Activated CD4-positive, alpha-beta T cell treated with anti-CD3 and anti-CD28 coated beads, Interleukin-2, amount 50 U/mL, for 48 hours (primary cell): ENCODE measurements at regions not wholly inside any gene's neighbourhood (a gene's known extent, or its start where the extent isn't known, plus 50 kb on each side); places are given as distances from the start of the nearest gene placed in this dataset.

Experiments
- DNase-seq, 2 experiments: peaks; one replicate each; pipeline ENCODE4 v3.0.0-alpha.2; 2020

DNA sequence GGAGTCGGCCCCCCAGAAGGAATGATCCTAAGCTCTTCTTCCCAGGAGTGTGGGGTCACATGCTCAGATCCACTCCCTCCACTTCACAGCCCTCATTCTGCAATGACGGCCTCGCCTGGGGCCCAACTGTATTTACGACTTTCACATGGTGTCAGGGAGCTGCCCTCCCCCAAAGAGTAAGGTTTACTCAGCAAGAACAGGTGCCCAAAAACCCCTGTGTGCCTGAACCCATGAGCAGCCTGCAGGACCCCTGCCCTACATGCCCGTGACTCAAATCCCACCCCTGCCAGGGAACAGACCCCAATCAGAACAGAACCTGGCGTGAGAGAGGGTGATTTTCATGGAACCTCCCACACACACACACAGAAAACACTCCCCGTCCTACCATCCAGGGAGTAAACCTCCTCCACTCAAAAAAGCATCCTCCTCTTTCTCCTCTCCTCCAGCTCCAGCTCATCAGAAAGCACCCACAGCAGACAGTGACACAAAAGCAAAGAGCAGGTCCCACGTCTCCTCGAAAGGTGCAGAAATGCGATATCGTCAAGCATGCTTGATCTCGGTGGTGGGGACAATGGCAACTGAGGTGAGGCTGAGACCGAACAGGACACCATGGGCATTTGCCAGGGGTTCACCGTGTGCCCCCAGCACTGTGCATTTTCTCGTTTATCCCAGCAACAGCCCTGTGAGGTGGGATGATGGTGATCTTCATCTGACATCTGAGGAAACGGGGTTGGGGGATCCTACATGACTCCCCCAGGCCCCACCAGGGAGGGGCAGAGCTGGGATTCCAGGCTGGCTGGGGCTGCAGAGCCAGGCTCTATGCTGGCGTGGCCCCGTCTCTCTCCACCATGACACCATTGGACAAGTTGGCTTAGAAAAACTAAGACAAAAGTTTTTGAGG, 397.9 kb downstream of the NPHP4 start:
- DNase-seq, result no peak

DNA sequence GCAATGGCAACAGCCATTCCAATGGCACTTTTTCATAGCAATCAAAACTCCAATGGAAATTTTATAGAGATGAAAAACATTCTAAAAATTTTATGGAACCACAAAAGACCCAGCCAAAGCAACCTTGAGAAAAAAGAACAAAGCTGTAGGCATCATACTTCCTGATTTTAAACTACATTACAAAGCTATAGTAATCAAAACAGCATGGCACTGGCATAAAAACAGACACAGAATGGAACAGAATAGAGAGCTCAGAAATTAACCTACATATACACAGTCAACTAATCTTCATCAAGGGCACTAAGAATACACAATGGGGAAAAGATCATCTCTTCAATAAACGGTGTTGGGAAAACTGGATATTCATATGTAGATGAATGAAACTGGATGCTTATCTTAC, 401.5 kb downstream of the NPHP4 start:
- DNase-seq, result no peak

DNA sequence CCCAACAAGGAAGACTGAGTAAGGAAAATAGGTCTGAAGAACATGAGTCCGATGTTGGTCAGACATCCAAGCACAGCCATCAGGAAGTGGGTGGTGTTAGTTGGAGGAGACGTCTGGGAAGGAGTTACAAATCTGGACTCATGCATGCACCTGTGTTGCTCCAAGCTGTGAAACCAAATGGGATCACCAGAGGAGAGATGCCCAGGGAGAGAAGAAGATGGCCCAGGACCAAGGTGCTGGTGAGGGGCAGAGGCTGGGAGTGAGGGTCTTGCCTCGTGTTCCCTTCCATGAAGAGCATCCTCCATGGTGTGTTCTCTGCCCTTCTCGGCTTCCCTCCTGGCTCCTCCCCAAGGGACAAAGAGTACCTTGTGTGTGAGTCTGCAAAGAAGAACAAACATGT, 405.6 kb downstream of the NPHP4 start:
- DNase-seq, result no peak

DNA sequence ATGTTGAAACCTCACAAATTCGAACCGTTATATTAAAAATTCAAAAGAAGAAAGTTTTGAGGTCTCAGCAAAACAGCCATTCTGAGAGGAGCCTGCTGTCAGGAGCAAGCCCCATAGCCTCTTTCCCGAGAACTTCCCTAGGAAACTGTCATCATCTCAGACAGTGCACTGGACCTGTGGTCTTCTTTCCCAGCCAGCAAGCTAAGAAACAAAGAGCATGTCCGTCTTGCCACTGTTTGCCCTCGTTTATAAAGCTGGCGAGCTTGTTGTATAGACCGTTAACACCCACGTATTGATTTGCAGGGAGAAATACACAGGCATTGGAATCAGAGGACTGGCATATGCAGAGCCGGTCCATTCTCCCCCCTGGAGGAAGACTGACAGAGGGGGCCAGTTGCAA, 407.0 kb downstream of the NPHP4 start:
- no peak for DNase-seq

DNA sequence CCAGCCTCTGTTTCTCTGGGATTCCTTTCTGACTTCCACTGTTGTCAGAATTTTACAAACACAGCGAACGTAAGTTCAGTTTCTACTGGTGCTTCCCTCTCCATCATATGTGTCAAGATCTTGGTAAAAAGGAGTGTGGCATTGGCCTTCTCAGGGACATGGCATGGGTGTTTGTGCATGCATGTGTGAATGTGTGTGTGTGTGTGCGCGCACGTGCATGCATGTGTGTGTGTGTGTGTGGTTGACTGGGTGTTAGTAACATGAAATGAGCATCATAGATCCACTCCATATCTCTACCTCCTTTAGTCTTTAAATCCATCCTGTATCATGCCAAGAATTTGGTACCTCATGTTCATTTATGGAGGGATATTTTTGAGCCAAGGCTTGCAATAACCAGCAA, 411.3 kb downstream of the NPHP4 start:
- no peak for DNase-seq

DNA sequence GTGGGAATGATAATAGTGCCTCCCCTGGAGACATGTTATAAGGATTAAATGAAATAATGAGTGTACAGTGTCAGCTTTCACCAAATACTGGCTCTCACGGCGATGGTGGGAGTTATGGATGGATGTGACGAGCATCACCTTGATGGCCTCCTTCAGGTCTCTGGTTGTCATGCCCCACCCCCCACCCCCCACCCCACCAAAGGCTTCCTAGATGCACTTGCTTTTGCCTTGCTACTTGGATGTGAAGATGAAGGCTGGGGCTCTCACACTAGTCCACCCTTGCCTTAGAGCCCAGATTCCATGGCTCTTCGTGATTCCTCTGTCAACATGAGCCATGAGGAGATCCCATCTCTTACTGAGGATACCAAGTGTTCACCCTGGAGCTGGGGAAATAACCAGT, 412.3 kb downstream of the NPHP4 start:
- no peak for DNase-seq

DNA sequence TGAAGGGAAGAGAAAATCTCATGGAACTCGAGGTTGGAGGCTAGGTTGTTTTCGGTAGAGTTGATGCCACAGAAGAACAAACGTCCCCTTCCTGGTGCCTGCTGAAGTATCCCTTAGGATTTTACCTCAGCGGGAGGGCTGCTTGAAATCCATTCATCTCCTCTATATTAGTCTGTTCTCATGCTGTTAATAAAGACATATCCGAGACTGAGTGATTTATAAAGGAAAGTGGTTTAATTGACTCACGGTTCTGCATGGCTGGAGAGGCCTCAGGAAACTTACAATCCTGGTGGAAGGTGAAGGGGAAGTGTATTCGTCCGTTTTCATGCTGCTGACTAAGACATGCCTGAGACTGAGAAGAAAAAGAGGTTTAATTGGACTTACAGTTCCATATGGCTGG, 413.5 kb downstream of the NPHP4 start:
- DNase-seq, result no peak

DNA sequence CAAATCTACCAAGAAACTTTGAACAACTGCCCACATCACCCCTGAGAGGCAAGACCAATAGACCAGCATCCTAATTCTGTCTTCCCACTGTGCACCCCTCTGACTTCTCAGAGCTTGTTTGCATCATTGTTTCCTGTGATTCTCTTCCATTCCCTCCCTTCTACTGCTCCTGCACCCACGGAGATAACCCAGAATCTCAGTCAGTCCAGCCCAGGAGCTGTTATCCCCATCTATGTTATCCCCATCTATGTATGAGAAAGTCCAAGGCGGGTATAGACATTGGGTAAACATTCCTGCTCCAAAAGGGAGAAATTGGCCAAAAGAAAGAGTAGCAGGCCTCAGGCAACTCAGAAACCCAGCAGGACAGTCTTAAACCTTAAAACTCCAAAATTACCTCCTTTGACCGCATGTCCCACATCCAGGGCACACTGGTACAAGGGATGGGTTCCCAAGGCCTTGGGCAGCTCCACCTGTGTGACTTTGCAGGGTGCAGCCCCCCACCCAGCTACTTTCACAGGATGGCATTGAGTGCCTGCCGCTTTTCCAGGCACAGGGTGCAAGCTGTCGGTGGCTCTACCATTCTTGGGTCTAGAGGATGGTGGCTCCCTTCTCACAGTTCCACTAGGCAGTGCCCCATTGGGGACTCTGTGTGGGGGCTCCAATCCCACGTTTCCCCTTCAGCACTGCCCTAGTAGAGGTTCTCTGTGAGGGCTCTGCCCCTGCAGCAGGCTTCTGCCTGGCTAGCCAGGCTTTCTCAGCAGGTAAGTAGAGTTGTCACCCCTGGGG, 414.8 kb downstream of the NPHP4 start:
- DNase-seq, result no peak

DNA sequence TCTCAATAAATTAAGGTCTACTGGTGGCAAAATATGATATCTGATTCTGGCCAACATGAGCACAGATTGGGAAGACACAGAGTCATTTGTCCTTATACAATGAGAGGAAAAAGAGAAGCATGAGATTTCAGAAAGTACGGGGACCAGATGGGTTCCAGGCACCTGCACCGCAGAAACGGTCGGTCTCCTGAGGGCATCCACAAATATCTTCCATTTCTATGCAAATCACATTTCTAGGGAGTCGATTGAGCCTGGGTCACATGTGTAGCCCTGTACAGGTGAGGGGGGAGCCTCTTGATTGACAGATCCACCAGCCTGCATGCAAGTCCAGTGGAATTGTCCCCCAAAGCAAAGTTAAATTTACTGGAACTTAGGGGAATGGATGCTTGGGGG, 415.6 kb downstream of the NPHP4 start:
- no peak for DNase-seq

DNA sequence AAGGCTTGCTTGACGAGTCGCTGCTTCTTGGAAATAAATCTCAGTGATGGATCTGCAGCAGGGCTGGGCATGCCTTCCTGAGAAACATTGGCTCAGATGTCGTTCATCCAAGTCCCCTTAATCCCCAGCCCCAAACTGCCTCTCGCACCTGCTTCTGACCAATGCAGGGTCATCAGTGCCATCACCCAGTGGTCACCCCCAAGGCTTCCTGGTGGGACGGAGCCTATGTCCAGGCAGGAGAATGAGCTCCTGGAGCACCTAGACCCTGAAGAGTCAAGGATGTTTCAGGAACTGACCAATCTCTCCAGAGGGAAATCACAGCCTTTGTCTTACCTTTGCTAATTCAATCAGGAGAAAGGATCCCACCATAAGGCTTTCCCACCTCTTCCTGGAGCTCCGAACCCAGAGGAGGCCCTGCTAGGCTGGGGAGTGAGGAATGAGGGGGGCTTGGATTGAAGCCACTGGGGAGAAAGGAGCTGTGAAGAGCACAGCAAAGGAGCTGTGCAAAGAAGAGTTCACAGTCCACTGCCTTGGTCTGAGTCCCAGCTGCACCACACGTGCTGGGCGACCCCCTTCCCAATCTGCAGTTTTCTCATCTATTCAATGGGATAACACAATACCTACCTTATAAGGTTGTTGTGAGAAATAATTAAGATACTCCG, 416.1 kb downstream of the NPHP4 start:
- no peak for DNase-seq

DNA sequence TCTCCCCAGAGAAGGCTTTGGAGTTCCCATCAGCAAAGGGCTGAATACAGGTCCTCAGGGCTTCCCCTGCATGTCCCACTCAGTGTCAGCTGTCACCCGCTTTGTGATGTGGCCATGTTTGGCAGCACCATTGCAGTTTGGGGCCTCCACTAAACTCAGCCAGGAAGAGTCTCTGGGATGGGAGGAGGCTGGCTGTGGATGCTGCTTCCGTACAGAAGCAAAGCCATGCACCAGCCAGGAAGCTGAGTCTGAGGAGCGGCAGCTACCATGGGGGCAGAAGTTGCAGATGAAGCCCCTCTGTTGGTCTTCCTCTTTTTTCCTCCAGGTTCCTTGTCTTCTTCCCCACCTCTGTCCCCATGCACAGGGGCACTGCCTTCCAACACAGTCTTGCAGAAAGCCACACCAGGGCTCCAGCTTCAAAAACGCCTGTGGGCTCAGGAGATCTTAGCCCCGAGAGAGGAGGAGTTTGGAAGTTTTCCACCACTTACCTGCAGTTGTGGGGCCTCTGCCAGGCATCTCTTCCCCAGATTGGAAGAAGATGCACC, 416.8 kb downstream of the NPHP4 start:
- no peak for DNase-seq

DNA sequence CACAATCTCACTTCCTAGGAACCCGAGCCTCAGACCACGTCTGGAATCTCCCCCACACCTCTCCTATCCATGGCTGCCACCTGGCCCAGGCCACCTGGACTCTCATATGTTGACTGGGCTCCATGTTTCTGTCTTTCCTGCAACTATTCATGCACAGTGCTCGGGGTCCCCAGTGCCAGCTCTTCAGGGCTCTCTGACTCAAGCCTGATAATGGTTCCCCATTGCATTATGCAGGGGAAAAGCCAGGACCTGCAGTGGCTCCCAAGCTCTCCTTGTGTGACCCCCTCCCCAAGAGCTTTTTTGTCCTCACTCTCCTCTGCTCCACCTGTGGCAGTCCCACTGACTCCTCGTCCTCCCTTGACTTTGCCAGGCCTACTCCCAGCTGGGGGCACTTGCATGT, 417.6 kb downstream of the NPHP4 start:
- no peak for DNase-seq

DNA sequence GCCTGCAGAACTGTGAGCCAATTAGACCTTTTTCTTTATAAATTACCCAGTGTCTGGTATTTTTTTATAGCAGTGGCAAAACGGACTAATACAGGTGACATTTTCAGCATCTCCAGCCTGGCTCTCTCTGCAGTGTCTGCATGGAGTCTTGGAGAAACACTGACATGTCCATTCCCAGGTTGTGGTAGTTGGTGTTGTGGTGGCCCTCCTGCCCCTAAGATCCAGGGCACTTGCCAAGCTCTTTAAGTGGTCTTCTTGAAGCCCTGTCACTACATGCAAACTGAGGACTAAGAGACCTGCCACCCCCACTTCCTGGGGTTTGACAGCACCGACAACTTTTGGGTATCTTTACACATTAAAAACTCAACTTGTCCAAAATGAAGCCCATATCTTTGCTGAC, 419.4 kb downstream of the NPHP4 start:
- DNase-seq, result no peak

DNA sequence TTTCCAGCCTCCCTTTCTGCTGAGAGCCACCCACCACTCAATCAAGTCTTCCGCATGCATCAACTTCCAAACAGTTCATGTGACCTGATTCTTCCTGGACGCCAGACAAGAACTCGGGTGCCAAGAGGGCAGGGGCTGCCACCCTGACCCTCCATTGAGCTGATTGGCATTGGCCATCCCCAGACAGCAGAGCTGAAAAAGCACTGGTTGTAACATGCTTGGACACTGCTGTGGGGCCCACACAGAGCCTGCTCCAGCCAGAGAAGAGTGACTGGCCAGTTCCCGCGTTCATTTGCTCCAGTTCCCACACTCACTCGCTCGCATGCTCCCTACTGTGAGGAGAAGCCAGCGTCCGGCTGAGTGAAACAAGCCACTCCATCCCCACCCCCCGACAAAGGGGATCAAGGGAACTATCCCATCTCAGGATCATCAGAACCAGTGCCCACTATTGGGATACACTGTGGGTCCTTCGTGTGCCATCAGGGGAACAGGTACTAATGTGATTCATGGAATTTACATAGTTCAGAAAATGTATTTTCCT, 420.3 kb downstream of the NPHP4 start:
- no peak for DNase-seq

DNA sequence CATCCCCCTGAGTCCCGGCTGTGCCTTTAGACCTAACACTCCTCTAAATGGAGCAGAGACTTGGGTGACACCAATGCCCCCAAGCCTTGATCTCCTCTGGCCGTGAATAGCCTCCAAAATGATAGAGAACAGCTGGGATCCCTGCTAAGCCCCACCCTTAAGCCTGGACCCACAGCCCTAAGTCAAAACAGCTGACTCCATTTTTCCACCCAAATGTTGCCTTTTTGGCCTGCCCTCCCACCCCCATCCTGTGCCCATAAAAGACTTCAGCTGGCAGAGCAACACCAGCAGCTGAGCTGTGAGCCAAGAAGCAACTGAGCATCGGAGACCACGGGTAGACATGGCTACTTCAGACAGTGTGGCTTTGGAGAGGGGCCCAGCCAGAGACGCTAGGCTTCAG, 420.8 kb downstream of the NPHP4 start:
- DNase-seq, result no peak

DNA sequence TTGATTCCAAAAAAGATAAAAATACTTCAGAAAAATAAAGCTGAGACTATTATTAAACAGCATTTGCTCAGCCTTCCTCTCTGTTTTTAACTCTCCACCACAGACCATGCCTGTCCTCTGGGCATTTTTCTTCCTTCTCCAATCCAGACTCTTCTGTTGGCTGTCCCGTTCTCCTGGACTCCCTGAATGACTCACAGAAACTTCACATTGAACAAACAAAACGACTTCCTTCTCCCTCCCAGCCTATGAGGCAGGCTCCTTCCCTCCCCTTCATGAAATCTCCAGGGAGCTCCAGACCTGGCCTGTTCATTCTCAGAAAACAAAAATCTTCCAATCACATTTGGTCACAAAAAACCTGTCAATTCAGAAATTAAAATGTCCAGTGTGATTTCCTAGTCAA, 421.3 kb downstream of the NPHP4 start:
- no peak for DNase-seq

DNA sequence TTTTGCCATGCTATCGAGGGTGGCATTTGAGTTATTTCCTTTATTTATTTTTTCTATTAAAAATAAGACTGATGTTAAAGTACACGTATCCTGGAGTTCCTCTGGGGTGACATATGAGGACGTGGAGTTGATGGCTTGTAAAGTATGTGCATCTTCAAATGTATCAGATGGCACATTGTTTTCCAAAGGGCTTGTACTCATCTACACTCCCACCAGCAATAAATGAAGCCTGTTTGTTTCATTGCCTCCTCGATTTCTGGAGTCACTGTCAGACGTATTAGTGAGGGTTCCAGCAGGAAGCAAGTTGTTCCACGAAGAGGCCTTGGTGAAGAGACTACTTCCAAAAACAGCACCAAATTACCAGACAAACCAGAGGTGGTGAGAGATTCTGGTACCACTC, 423.9 kb downstream of the NPHP4 start:
- DNase-seq, result no peak

DNA sequence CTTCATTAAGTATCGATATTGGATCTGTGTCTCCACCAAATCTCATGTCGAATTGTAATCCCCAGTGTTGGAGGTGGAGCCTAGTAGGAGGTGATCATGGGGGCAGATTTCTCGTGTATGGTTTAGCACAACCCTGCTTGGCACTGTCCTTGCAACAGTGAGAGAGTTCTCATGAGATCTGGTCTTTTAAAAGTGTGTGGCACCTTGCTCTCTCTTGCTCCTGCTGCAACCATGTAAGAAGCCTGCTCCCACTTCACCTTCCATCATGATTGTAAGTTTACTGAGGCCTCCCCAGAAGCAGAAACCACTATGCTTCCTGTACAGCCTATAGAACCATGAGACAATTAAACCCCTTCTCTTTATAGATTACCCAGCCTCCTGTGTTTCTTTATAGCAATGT, 424.4 kb downstream of the NPHP4 start:
- no peak for DNase-seq

DNA sequence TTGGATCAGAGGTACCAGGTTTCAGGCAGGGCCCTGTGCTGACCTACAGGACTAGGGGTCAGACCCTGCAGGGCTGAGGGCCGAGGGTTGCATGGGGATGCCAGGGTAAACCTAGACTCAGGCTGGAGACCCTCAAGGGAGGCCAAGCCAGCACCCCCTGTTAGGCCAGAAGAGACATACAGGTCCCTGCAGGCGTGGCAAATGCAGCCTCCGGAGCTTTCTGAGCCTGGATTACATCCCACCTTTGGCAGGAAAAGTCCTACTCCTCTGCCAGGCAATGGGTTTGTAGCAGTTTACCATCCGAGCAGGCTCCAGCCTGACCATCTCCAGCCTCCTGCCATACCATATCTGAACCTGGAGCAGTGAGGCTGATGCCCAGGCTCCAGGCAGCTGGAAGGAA, 425.3 kb downstream of the NPHP4 start:
- no peak for DNase-seq

DNA sequence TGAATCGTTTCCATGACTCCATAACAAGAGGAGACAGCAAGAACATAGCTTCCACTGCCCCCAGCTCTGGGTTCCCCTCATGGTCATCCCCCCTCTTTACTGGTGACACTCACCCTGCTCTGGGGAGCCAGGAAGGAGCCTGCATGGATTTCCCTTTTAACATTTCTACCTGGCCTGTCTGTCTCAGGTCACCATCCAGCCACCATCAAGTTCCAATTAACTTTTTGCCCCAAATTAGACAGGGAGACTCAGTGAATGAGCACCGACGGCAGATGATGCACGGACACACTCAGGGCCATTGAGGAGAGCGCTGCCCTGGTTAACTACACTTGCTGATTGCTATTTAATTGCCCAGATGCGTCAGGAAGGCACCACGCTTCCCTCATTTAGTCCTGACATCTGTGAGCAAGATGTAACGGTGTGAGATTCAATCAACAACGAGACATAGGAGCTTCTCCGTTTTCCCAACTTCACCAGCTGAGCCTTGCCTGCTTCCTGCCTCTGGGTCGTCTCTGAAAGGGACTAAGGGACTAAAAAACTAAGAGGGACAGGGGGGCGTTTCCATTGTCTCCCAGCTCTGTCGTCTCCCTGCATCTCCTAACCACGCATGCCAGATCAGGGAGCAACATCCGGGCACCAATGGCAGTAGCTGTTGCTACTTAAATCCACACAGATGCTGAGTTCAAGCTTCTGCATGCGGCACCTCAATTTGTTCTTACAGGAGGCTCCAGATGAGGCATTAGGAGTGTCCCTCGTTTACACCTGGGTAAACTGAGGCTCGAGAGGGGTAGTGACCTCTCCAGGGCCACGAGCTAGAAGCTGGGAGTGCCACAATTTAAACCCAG, 426.7 kb downstream of the NPHP4 start:
- DNase-seq, result no peak

DNA sequence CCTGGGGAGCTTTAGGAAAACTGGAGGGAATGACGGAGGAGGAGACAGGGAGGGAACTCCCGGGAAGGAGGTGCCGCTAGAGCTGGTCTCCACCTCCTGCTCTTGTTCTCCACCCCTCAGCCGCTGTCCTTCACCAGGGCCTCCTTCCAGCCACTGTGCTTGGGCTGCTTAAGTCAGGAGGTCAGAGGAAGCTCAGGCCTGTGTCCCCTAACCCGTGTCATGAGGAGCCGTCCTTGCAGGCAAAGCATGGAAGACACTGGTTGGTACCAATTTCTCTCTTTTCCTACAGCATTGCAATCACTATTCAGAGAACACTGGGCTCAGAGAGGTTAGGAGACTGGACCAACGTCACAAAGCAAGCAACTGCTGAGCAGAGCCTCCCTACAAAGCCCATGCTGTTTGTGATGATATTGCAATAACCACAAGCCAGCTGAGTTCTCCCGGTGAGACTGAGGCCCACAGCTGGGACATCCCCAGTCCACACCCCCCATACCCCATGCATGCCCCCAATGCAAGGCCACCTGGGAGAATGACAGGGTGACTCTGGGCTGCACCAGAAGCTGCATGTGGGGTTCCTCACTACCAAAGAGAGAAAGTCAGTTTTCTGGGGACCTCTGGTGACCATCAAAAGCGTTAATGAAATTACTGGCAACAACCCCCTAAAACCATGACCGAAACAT, 427.5 kb downstream of the NPHP4 start:
- DNase-seq, result no peak
